BLaER1 treated with 17β-estradiol and CSF1 and Interleukin-3, amounts not matched to agents 10 nM and 100 nM (cell line): ENCODE measurements at regions not wholly inside any gene's neighbourhood (a gene's known extent, or its start where the extent isn't known, plus 50 kb on each side); places are given as distances from the start of the nearest gene placed in this dataset.

ENCODE experiments used
- H3K27ac ChIP-seq, 11 experiments: shearing (Covaris generic); formaldehyde crosslinking; 2 replicates each; pipeline ENCODE4 v1.8.1; 2022
- H3K27me3 ChIP-seq, 11 experiments: shearing (Covaris generic); formaldehyde crosslinking; 2 replicates each; pipeline ENCODE4 v1.8.1; 2022
- H3K36me3 ChIP-seq, 11 experiments: shearing (Covaris generic); formaldehyde crosslinking; 2 replicates each; pipeline ENCODE4 v1.8.1; 2022
- H3K4me1 ChIP-seq, 10 experiments: shearing (Covaris generic); formaldehyde crosslinking; 2 replicates each; pipeline ENCODE4 v1.8.1; 2022
- H3K4me2 ChIP-seq, 11 experiments: shearing (Covaris generic); formaldehyde crosslinking; 2 replicates each; pipeline ENCODE4 v1.8.1; 2022
- H3K4me3 ChIP-seq, 10 experiments: shearing (Covaris generic); formaldehyde crosslinking; 2 replicates each; pipeline ENCODE4 v1.8.1; 2022
- H3K9ac ChIP-seq, 11 experiments: shearing (Covaris generic); formaldehyde crosslinking; 2 replicates each; pipeline ENCODE4 v1.8.1; 2022
- H3K9me3 ChIP-seq, 11 experiments: shearing (Covaris generic); formaldehyde crosslinking; replicated peaks in 1 of 11; 2 replicates each; pipeline ENCODE4 v1.8.1; 2022
- H4K20me1 ChIP-seq, 11 experiments: shearing (Covaris generic); formaldehyde crosslinking; 2 replicates each; pipeline ENCODE4 v1.8.1; 2022
- Cebpa-rat ChIP-seq, 11 experiments: shearing (Covaris generic); IDR thresholded peaks; 2 replicates each; pipeline ENCODE4 v1.8.1; 2022

DNA sequence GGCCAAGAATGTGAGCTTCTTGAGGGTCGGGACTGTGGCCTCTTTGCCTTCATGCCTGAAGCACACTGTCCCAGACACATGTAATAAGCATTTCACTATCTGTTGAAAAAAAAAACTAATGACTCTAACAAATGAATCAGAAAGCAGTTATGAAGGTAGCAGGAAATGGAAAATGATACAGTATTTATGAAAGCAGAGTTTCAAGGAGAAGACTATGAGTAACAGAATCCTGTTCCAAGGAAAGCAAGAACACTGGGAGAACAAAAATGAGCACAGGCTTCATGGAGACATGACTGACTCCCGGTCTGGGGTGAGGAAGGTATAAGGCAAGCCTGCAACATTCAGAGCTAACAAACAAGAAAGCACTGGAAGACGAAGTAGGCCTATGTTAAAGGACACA lies 190.8 kb downstream of the RNF152 start:
- Histone ChIP-seq H3K27ac (no peak overlapping the region), H3K4me2 (no peak overlapping the region), H3K9ac (no peak overlapping the region)

DNA sequence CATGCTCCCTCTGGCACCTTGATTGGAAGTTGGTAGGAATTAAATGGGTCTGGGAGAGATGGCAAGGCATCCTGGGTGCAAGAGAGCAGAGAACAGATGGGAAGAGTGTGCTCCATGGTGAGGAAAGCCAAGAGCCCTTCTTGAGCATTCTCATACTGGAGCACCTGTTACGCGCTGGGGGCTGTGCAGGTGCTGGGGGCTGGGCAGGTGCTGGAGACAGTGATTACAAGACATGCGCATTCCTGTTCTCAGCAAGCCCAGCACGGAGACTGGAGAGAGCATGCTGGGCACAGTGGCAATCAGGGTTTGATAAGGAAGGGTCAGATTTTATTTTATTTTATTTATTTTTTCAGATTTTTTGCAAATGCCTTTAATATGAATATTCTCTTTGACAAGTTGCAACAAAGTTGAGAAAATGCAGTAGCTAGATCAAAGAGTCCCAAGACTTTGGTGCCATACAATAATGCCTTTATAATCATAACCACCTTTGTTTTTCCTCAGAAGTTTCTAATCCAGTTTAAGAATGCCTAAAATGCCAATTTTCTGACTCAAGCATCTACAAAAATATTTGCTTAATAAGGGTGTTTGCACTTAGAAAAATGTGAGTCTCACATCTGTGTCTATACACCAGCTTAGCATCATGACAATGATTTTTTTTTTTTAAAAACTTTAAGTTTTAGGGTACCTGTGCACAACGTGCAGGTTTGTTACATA lies 193.3 kb downstream of the RNF152 start:
- H4K20me1 ChIP-seq, result no peaks in the 10 kb centered on the region
- no peaks in the 10 kb centered on the region for H3K4me1 ChIP-seq
- H3K9me3 ChIP-seq, result peaks cover 0 to 21% (median 6%) of the 10 kb centered on the region in 11 experiments; a peak in 9 of 22 replicates
- no peak overlapping the region for H3K27ac ChIP-seq
- no peak overlapping the region for H3K4me2 ChIP-seq
- H3K4me3 ChIP-seq, result no peak overlapping the region
- no peak overlapping the region for H3K9ac ChIP-seq
- no peak for TF ChIP-seq Cebpa-rat (IDR thresholded peaks at IDR 0.05)
- no peaks in the 10 kb centered on the region for H3K36me3 ChIP-seq
- H3K27me3 ChIP-seq, result no peaks in the 10 kb centered on the region

More for the DNA sequence above, 190.8 kb downstream of the RNF152 start:
- Histone ChIP-seq H3K9me3 (peaks cover 0 to 16% (median 0%) of the 10 kb centered on the region in 11 experiments; a peak in 4 of 22 replicates), H3K4me3 (no peak overlapping the region), H3K36me3 (no peaks in the 10 kb centered on the region), H3K4me1 (no peaks in the 10 kb centered on the region), H3K27me3 (no peaks in the 10 kb centered on the region), H4K20me1 (no peaks in the 10 kb centered on the region)
- TF ChIP-seq Cebpa-rat (IDR thresholded peaks at IDR 0.05), result no peak

GRCh38 chr18:61697306-61697909 lies 195.4 kb downstream of the RNF152 start:
- H3K27me3 ChIP-seq, result no peaks in the 10 kb centered on the region
- no peak for TF ChIP-seq Cebpa-rat (IDR thresholded peaks at IDR 0.05)
- H3K9me3 ChIP-seq, result peaks cover 0 to 16% (median 6%) of the 10 kb centered on the region in 11 experiments; a peak in 8 of 22 replicates
- no peak overlapping the region for H3K4me2 ChIP-seq
- H3K4me1 ChIP-seq, result no peaks in the 10 kb centered on the region
- H4K20me1 ChIP-seq, result no peaks in the 10 kb centered on the region
- no peak overlapping the region for H3K27ac ChIP-seq
- no peaks in the 10 kb centered on the region for H3K36me3 ChIP-seq
- H3K4me3 ChIP-seq, result no peak overlapping the region
- H3K9ac ChIP-seq, result no peak overlapping the region

GRCh38 chr18:61694236-61694635 lies 198.6 kb downstream of the RNF152 start:
- H4K20me1 ChIP-seq, result no peaks in the 10 kb centered on the region
- H3K9me3 ChIP-seq, result peaks cover 0 to 14% (median 6%) of the 10 kb centered on the region in 11 experiments; a peak in 6 of 22 replicates
- H3K9ac ChIP-seq, result no peak overlapping the region
- H3K27ac ChIP-seq, result no peak overlapping the region
- H3K4me1 ChIP-seq, result no peaks in the 10 kb centered on the region
- no peaks in the 10 kb centered on the region for H3K27me3 ChIP-seq
- TF ChIP-seq Cebpa-rat (IDR thresholded peaks at IDR 0.05), result no peak
- no peak overlapping the region for H3K4me3 ChIP-seq
- H3K4me2 ChIP-seq, result no peak overlapping the region
- no peaks in the 10 kb centered on the region for H3K36me3 ChIP-seq

DNA sequence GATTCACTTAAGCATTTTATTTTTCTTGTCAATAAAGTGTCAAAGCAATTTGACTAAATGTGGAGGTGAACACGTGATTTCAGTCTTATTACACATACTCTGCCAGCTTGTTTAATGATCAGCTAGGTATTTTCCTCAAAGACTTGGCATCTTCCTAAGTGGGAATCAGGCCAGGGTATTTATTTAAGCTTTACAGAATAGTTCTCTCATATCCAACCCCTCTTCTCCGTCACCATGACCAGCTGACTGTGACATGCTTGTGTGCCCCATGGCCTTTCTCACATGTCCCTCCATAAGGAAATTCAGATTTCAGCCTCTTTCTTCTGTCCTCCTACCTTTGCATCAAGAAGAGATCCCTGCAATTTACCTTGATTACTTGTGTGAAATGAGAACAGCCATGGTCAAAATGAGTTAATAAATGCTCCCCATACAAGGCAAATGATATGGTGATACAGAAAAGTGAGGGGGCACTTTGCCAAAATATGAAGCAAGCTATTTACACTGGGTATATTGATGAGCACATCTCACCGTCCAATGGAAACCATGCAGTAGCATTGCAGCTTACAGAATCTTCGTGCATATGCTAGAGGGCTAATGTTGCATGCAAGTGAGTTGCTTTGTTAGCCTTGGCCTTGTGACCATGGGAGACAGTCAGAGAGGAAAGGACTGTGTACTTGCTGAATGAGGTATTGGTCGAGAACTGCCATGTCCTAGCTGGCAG lies 202.2 kb downstream of the RNF152 start:
- TF ChIP-seq Cebpa-rat (IDR thresholded peaks at IDR 0.05), result no peak
- no peak overlapping the region for H3K4me2 ChIP-seq
- H3K36me3 ChIP-seq, result no peaks in the 10 kb centered on the region
- no peak overlapping the region for H3K27ac ChIP-seq
- H4K20me1 ChIP-seq, result no peaks in the 10 kb centered on the region
- no peak overlapping the region for H3K9ac ChIP-seq
- no peaks in the 10 kb centered on the region for H3K4me1 ChIP-seq
- H3K27me3 ChIP-seq, result no peaks in the 10 kb centered on the region
- H3K4me3 ChIP-seq, result no peak overlapping the region
- H3K9me3 ChIP-seq, result peaks cover 0 to 14% (median 4%) of the 10 kb centered on the region in 11 experiments; a peak in 6 of 22 replicates

- H3K27ac ChIP-seq, result no peak overlapping the region
These were observed 205.5 kb downstream of the RNF152 start for GRCh38 chr18:61687317-61687716.

DNA sequence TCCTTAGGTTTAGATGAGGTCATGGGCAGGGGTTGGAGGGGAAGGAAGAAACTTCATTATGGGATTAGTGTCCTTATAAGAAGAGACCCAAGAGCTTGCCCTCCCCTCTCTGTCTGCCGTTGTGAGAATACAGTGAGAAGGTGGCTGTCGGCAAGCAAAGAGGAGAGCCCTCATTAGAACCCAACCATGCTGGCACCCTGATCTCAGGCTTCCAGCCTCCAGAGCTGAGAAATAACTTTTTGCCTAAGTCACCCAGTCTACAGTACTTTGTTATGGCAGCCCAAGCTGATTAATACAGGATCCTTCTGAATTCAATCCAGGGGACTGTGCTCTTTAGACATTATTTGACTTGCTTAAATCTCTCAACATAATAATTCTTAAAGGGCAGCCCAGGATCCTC lies 209.0 kb downstream of the RNF152 start:
- H3K4me1 ChIP-seq, result no peaks in the 10 kb centered on the region
- no peak overlapping the region for H3K9ac ChIP-seq
- H4K20me1 ChIP-seq, result no peaks in the 10 kb centered on the region
- no peak for TF ChIP-seq Cebpa-rat (IDR thresholded peaks at IDR 0.05)
- H3K9me3 ChIP-seq, result peaks cover 13 to 35% (median 17%) of the 10 kb centered on the region in 11 experiments
- no peaks in the 10 kb centered on the region for H3K36me3 ChIP-seq
- H3K4me2 ChIP-seq, result no peak overlapping the region
- H3K27ac ChIP-seq, result no peak overlapping the region
- no peak overlapping the region for H3K4me3 ChIP-seq
- no peaks in the 10 kb centered on the region for H3K27me3 ChIP-seq

More at GRCh38 chr18:61687317-61687716, 205.5 kb downstream of the RNF152 start:
- Histone ChIP-seq H3K9me3 (peaks cover 0 to 16% (median 0%) of the 10 kb centered on the region in 11 experiments; a peak in 5 of 22 replicates), H4K20me1 (no peaks in the 10 kb centered on the region), H3K4me3 (no peak overlapping the region), H3K27me3 (no peaks in the 10 kb centered on the region), H3K4me1 (no peaks in the 10 kb centered on the region), H3K4me2 (no peak overlapping the region), H3K36me3 (no peaks in the 10 kb centered on the region), H3K9ac (no peak overlapping the region)
- no peak for TF ChIP-seq Cebpa-rat (IDR thresholded peaks at IDR 0.05)

GRCh38 chr18:61681065-61681464 lies 211.7 kb downstream of the RNF152 start:
- Histone ChIP-seq H3K36me3 (no peaks in the 10 kb centered on the region), H3K27me3 (no peaks in the 10 kb centered on the region), H3K9me3 (peaks cover 13 to 42% (median 19%) of the 10 kb centered on the region in 11 experiments), H3K4me2 (no peak overlapping the region), H4K20me1 (no peaks in the 10 kb centered on the region), H3K4me3 (no peak overlapping the region), H3K9ac (no peak overlapping the region), H3K4me1 (no peaks in the 10 kb centered on the region), H3K27ac (no peak overlapping the region)
- no peak for TF ChIP-seq Cebpa-rat (IDR thresholded peaks at IDR 0.05)

DNA sequence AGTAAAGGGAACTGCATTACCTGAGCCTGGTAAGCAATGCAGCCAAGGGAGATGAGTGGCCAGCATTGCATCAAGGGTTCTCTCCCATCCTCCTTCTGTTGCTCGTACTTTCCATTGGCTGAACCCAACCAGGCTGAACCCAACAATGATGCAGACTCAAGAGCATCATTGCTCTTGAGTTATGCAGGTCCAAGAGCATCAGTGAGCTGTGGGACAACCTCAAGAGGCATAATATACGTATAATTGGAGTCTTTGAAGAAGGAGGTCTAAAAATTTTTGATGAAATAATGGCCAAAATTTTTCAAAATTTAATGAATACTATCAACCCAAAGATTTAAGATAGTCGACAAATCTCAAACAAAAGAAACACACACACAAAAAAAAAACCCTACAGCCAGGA lies 213.0 kb downstream of the RNF152 start:
- no peak overlapping the region for H3K4me2 ChIP-seq
- H3K4me1 ChIP-seq, result no peaks in the 10 kb centered on the region
- H3K36me3 ChIP-seq, result no peaks in the 10 kb centered on the region
- H3K27me3 ChIP-seq, result no peaks in the 10 kb centered on the region
- H3K27ac ChIP-seq, result no peak overlapping the region
- H4K20me1 ChIP-seq, result no peaks in the 10 kb centered on the region
- H3K9ac ChIP-seq, result no peak overlapping the region
- H3K4me3 ChIP-seq, result no peak overlapping the region
- TF ChIP-seq Cebpa-rat (IDR thresholded peaks at IDR 0.05), result no peak
- peaks cover 13 to 35% (median 19%) of the 10 kb centered on the region in 11 experiments for H3K9me3 ChIP-seq
